ENCODE measurements at regions not wholly inside any gene's neighbourhood (a gene's known extent, or its start where the extent isn't known, plus 50 kb on each side); places are given as distances from the start of the nearest gene placed in this dataset.

DNA sequence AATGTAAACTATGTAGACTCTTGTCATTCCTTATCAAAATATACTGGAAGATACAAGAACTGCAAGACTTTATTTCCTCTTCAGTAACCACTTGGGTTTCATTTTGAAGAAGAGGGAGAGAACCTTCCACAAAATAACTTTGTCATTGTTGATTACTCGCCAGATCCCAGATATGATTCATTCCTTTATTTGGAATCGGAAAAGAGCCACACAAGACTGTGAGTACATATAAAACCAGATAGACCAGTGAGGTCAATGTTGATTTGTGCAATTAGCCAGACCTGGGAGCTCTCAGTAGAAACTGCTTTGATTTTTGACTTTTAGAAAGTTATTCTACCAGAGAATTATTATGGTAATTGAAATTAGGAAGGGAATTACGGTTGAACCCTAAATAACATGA is 146.1 kb downstream of the TMEM167A start:
- TF ChIP-seq TAF1 (conservative IDR thresholded peaks at IDR 0.05), result no peak
- TF ChIP-seq, protein P1, sequence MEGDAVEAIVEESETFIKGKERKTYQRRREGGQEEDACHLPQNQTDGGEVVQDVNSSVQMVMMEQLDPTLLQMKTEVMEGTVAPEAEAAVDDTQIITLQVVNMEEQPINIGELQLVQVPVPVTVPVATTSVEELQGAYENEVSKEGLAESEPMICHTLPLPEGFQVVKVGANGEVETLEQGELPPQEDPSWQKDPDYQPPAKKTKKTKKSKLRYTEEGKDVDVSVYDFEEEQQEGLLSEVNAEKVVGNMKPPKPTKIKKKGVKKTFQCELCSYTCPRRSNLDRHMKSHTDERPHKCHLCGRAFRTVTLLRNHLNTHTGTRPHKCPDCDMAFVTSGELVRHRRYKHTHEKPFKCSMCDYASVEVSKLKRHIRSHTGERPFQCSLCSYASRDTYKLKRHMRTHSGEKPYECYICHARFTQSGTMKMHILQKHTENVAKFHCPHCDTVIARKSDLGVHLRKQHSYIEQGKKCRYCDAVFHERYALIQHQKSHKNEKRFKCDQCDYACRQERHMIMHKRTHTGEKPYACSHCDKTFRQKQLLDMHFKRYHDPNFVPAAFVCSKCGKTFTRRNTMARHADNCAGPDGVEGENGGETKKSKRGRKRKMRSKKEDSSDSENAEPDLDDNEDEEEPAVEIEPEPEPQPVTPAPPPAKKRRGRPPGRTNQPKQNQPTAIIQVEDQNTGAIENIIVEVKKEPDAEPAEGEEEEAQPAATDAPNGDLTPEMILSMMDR (IDR thresholded peaks at IDR 0.05; ENCODE audit: low read depth, low read length, missing input control), result no peak
